GM12878 (cell line): ENCODE measurements at regions not wholly inside any gene's neighbourhood (a gene's known extent, or its start where the extent isn't known, plus 50 kb on each side); places are given as distances from the start of the nearest gene placed in this dataset.

Experiments used
- ATAC-seq: fragments of 200-7000 bp; cut with Tn5 transposase; 3 replicates; pipeline ENCODE4 v1.9.1; 2020; ENCODE audit warnings: mild to moderate bottlenecking, moderate library complexity
- BruUV-seq: library from RNA; stranded (reverse); fragments of 400-500 nt; replicated peaks from 2 replicates; lab custom pipeline; 2021; lab: Mats Ljungman, UMichigan
- CTCF ChIA-PET: fragments of 300-600 bp; sonication (Branson Sonifier 250); formaldehyde crosslinking; extraction: SDS; loops from one replicate; lab custom pipeline; 2021; ENCODE audit warnings: inconsistent platforms; lab: Yijun Ruan, JAX
- POLR2A ChIA-PET: fragments of 350-600 bp; formaldehyde crosslinking; extraction: SDS; loops from one replicate; lab custom pipeline; 2021; ENCODE audit warnings: inconsistent platforms; lab: Charles Lee
- RAD21 ChIA-PET: fragments of 300-600 bp; sonication (Branson Sonifier 250); formaldehyde crosslinking; loops from one replicate; lab custom pipeline; 2023; ENCODE audit warnings: antibody characterized with exemption; ENCODE audit not compliant: unreplicated experiment; lab: Charles Lee
- SMC1A ChIA-PET: fragments of 300-600 bp; sonication (Branson Sonifier 250); formaldehyde crosslinking; loops from one replicate; lab custom pipeline; 2023; ENCODE audit not compliant: unreplicated experiment, uncharacterized antibody; lab: Charles Lee
- DNase-seq: peaks from one replicate; pipeline ENCODE4 v3.0.0-alpha.2; 2011; ENCODE audit warnings: low read depth, low spot score
- FAIRE-seq: peaks from 3 replicates; lab custom pipeline; 2011; peaks lifted over from hg19 to GRCh38; lab: Jason Lieb, UNC
- H2AFZ ChIP-seq: 2 replicates; pipeline ENCODE4 v1.6.0; 2011; ENCODE audit warnings: low read depth, low read length, control low read depth; ENCODE audit not compliant: control insufficient read depth
- H3K27ac ChIP-seq: 2 replicates; pipeline ENCODE4 v1.5.1; 2011; ENCODE audit warnings: control low read depth; ENCODE audit not compliant: control insufficient read depth, insufficient read depth
- H3K27me3 ChIP-seq, 2 experiments: replicated peaks in 1 of 2; 2 replicates each; pipeline versions ENCODE4 v1.6.0 to v1.6.1; 2011; ENCODE audit warnings: low read length in 1 of 2; ENCODE audit not compliant: control insufficient read depth in 2 of 2, insufficient read depth in 2 of 2
- H3K36me3 ChIP-seq, 2 experiments: 2 replicates each; pipeline ENCODE4 v1.5.1; 2011; ENCODE audit warnings: low read length in 1 of 2; ENCODE audit not compliant: control insufficient read depth in 2 of 2, insufficient read depth in 2 of 2
- H3K4me1 ChIP-seq: 2 replicates; pipeline ENCODE4 v1.6.1; 2011; ENCODE audit warnings: mild to moderate bottlenecking, low read length, moderate library complexity, mixed read lengths; ENCODE audit not compliant: control insufficient read depth, insufficient read depth
- H3K4me2 ChIP-seq: 2 replicates; pipeline ENCODE4 v1.6.0; 2011; ENCODE audit warnings: control low read depth; ENCODE audit not compliant: control insufficient read depth, insufficient read depth
- H3K4me3 ChIP-seq: fragments of 200-600 bp; sonication (generic); 2 replicates; pipeline ENCODE4 v1.5.1; 2016
- H3K79me2 ChIP-seq: 2 replicates; pipeline ENCODE4 v1.6.0; 2011; ENCODE audit warnings: low read length; ENCODE audit not compliant: control insufficient read depth, insufficient read depth
- H3K9ac ChIP-seq: 2 replicates; pipeline ENCODE4 v1.8.0; 2011; ENCODE audit warnings: low read length, control low read depth, mixed read lengths; ENCODE audit not compliant: control insufficient read depth, insufficient read depth
- H3K9me3 ChIP-seq: replicated peaks from 3 replicates; pipeline ENCODE4 v1.5.1; 2011; ENCODE audit warnings: mild to moderate bottlenecking, low read length; ENCODE audit not compliant: control insufficient read depth, insufficient read depth
- H4K20me1 ChIP-seq: 2 replicates; pipeline ENCODE4 v1.6.0; 2011; ENCODE audit not compliant: control insufficient read depth, insufficient read depth
- ATF7 ChIP-seq: fragments of 450-650 bp; IDR thresholded peaks from 2 replicates; pipeline ENCODE4 v1.6.1; 2016; ENCODE audit warnings: low read depth, mild to moderate bottlenecking
- BRCA1 ChIP-seq: IDR thresholded peaks from 2 replicates; pipeline ENCODE4 v1.6.1; 2011; ENCODE audit warnings: low read depth, low read length, improper control_type of control experiment
- GATAD2B ChIP-seq: fragments of 450-650 bp; conservative IDR thresholded peaks from 2 replicates; pipeline ENCODE4 v1.6.1; 2017; ENCODE audit warnings: low read depth, mild to moderate bottlenecking, moderate library complexity
- HDAC6 ChIP-seq: fragments of 200-600 bp; sonication (generic); IDR thresholded peaks from one replicate; pipeline ENCODE4 v1.8.0; 2017; ENCODE audit warnings: antibody characterized with exemption; ENCODE audit not compliant: unreplicated experiment
- IRF4 ChIP-seq: IDR thresholded peaks from 2 replicates; pipeline ENCODE4 v1.6.1; 2011; ENCODE audit warnings: low read depth, low read length
- JUND ChIP-seq: IDR thresholded peaks from 2 replicates; pipeline ENCODE4 v1.6.1; 2012; ENCODE audit warnings: low read depth, mild to moderate bottlenecking, low read length, improper control_type of control experiment, moderate library complexity
- MEF2B ChIP-seq: fragments of 450-650 bp; IDR thresholded peaks from 2 replicates; pipeline ENCODE4 v1.6.1; 2018; ENCODE audit warnings: mild to moderate bottlenecking, moderate library complexity; ENCODE audit not compliant: partially characterized antibody, poor library complexity, severe bottlenecking
- POLR2AphosphoS5 ChIP-seq: IDR thresholded peaks from 2 replicates; pipeline ENCODE4 v1.6.1; 2011; ENCODE audit warnings: mild to moderate bottlenecking, low read length, inconsistent platforms
- RELA ChIP-seq: fragments of 450-650 bp; IDR thresholded peaks from 2 replicates; pipeline ENCODE4 v1.8.0; 2014; ENCODE audit warnings: borderline replicate concordance; ENCODE audit not compliant: partially characterized antibody
- SMAD5 ChIP-seq: IDR thresholded peaks from 2 replicates; pipeline ENCODE4 v1.6.1; 2016; ENCODE audit warnings: antibody characterized with exemption, low read depth
- WGBS: methylation state at CpG from one replicate; pipeline ENCODE4 v1.1.6; 2016; ENCODE audit warnings: low lambda C conversion rate; ENCODE audit not compliant: insufficient replicate concordance, insufficient coverage; ENCODE audit errors: missing lambda C conversion rate; 5-methylcytosine and 5-hydroxymethylcytosine counted together
- in situ Hi-C: fragments of 300-500 bp; cut with MboI; formaldehyde crosslinking; loops from 9 replicates; pipeline ENCODE4 v1.14.3; 2018; ENCODE audit warnings: mixed read lengths
- intact Hi-C: fragments of 100-400 bp; cut with micrococcal nuclease; formaldehyde crosslinking; loops from one replicate; pipeline ENCODE4 v1.14.2; 2022; ENCODE audit not compliant: unreplicated experiment
- TF ChIP-seq, protein P1 (sequence below): fragments of 450-650 bp; IDR thresholded peaks from 2 replicates; pipeline ENCODE4 v1.6.1; 2016; ENCODE audit warnings: mild to moderate bottlenecking

DNA sequence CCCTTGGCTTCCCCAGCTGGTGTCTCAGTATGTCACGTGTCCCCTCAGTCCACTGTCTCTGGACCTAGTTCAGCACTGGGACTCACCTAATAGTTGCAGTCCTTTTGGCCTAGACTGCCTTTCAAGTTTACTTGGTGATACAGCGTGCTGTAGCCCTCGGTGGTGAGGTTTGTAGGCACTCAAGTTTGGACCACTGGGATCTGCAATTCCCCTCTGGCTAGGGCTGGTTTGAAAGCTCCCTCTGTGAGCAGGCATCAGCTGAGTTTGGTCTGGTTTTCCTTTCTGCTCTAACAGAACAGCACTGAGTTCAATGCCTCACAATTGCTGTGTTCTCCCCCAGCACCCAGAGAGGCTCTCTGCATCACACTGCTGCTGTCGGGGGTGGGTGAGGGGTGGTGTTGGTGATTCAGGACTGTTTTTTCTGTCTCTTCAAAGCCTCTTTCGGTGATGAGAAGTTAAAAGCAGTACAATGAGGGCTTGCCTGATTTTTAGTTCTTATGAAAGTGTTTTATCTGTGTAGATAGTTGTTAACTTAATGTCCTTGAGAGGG is 494.2 kb downstream of the TDRD15 start:
- H3K36me3 ChIP-seq, result no peaks in the 10 kb centered on the region
- BruUV-seq, result no TSS peak
- H4K20me1 ChIP-seq, result no peaks in the 10 kb centered on the region
- H3K79me2 ChIP-seq, result no peaks in the 10 kb centered on the region
- in situ Hi-C loops, result no loop called here
- no peak overlapping the region for H2AFZ ChIP-seq
- H3K4me1 ChIP-seq, result no peaks in the 10 kb centered on the region
- TF ChIP-seq POLR2AphosphoS5 (no peak), HDAC6 (no peak), ATF7 (no peak), RELA (no peak)
- no peak overlapping the region for H3K9ac ChIP-seq
- DNase-seq (no peak), FAIRE-seq (no peak), ATAC-seq (no peak)
- no peak overlapping the region for H3K4me2 ChIP-seq
- intact Hi-C loops, result no loop called here
- WGBS, result under 1% methylated on average over 5 of the region's 5 CpGs
- H3K4me3 ChIP-seq, result no peak overlapping the region
- RAD21 ChIA-PET, result no interaction called here
- no peaks in the 10 kb centered on the region; a peak in 1 of 4 replicates for H3K27me3 ChIP-seq
- H3K27ac ChIP-seq, result no peak overlapping the region
- POLR2A ChIA-PET, result no interaction called here
- SMC1A ChIA-PET, result no interaction called here
- CTCF ChIA-PET, result no interaction called here
- H3K9me3 ChIP-seq, result no peaks in the 10 kb centered on the region

DNA sequence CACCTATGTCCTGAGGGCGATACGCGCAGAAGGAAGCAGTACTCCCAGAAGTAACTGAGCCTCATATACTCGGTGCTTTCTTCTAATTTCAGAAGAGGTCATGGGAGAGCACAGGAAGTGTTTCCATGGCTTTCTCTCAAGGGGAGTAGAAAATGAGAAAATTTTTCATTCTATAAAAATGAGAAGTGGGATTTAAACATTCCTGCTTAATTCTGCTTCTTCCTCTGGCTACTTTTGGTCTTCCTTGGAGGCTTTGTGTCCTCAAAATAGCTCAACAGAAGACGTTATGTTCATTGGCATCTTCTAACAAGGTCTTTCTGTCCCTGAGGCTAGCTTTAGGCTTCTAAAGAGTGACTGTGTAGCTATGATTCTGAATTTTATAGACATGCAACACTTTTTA is 497.0 kb downstream of the TDRD15 start:
- H3K9ac ChIP-seq, result no peak overlapping the region
- no peaks in the 10 kb centered on the region; a peak in 1 of 4 replicates for H3K27me3 ChIP-seq
- no peaks in the 10 kb centered on the region for H3K79me2 ChIP-seq
- CTCF ChIA-PET, result no interaction called here
- POLR2A ChIA-PET, result no interaction called here
- in situ Hi-C loops, result no loop called here
- ATAC-seq (no peak), FAIRE-seq (no peak), DNase-seq (no peak)
- H3K27ac ChIP-seq, result no peak overlapping the region
- no peak overlapping the region for H3K4me3 ChIP-seq
- RAD21 ChIA-PET, result no interaction called here
- no peaks in the 10 kb centered on the region for H3K4me1 ChIP-seq
- no peak overlapping the region for H2AFZ ChIP-seq
- no peaks in the 10 kb centered on the region for H4K20me1 ChIP-seq
- H3K4me2 ChIP-seq, result no peak overlapping the region
- BruUV-seq, result no TSS peak
- 56% methylated on average over 5 of the region's 5 CpGs for WGBS
- no peaks in the 10 kb centered on the region for H3K36me3 ChIP-seq
- TF ChIP-seq MEF2B (no peak), IRF4 (no peak), GATAD2B (no peak), JUND (no peak), BRCA1 (no peak), SMAD5 (no peak)
- TF ChIP-seq, protein P1, sequence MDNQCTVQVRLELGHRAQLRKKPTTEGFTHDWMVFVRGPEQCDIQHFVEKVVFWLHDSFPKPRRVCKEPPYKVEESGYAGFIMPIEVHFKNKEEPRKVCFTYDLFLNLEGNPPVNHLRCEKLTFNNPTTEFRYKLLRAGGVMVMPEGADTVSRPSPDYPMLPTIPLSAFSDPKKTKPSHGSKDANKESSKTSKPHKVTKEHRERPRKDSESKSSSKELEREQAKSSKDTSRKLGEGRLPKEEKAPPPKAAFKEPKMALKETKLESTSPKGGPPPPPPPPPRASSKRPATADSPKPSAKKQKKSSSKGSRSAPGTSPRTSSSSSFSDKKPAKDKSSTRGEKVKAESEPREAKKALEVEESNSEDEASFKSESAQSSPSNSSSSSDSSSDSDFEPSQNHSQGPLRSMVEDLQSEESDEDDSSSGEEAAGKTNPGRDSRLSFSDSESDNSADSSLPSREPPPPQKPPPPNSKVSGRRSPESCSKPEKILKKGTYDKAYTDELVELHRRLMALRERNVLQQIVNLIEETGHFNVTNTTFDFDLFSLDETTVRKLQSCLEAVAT, result no peak
- SMC1A ChIA-PET, result no interaction called here
- intact Hi-C loops, result no loop called here
- no peaks in the 10 kb centered on the region for H3K9me3 ChIP-seq
